ENCODE measurements at regions not wholly inside any gene's neighbourhood (a gene's known extent, or its start where the extent isn't known, plus 50 kb on each side); places are given as distances from the start of the nearest gene placed in this dataset.
"Not testable (repeated sequence)": the region's sequence is repeated elsewhere in the genome, so short reads cannot be mapped to it uniquely, and the experiment has no call there.

DNA sequence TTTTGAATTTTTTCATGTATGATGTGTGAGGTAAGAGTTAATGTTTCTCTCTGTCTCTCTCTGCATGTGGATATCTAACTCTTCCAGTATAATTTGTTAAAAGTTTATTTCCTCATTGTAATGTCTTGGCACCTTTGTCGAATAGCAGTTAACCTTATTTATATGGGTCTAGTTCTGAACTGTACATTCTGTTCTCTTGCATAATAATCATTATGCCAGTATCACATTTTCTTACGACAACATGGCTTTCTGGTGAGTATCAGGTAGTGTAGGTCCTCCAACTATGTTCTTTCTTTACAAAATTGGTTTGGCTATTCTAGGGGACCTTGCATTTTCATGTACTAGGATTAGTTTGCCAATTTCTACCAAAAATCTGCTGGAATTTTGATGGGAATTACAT, 337.0 kb upstream of the FZD8 start:
- no peak overlapping the region for H3K4me3 ChIP-seq (ENCODE audit: low read length)
- no peak for TF ChIP-seq EZH2phosphoT487 (IDR thresholded peaks at IDR 0.05; ENCODE audit: low read length)
- TF ChIP-seq, protein P1, sequence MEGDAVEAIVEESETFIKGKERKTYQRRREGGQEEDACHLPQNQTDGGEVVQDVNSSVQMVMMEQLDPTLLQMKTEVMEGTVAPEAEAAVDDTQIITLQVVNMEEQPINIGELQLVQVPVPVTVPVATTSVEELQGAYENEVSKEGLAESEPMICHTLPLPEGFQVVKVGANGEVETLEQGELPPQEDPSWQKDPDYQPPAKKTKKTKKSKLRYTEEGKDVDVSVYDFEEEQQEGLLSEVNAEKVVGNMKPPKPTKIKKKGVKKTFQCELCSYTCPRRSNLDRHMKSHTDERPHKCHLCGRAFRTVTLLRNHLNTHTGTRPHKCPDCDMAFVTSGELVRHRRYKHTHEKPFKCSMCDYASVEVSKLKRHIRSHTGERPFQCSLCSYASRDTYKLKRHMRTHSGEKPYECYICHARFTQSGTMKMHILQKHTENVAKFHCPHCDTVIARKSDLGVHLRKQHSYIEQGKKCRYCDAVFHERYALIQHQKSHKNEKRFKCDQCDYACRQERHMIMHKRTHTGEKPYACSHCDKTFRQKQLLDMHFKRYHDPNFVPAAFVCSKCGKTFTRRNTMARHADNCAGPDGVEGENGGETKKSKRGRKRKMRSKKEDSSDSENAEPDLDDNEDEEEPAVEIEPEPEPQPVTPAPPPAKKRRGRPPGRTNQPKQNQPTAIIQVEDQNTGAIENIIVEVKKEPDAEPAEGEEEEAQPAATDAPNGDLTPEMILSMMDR (IDR thresholded peaks at IDR 0.05; ENCODE audit: low read length): no peak
- no peak for TF ChIP-seq EZH2 (optimal IDR thresholded peaks at IDR 0.05; ENCODE audit: low read depth, low read length)
- H3K9me2 ChIP-seq (replicated peaks; ENCODE audit: insufficient read depth, low read length): no peaks in the 10 kb centered on the region
- DNase-seq: no peak
- no peaks in the 10 kb centered on the region for H3K9me3 ChIP-seq (replicated peaks; ENCODE audit: insufficient read depth, low read length)
- no peak overlapping the region for H3K9ac ChIP-seq (ENCODE audit: low read length)
- no peaks in the 10 kb centered on the region for H3K79me2 ChIP-seq (ENCODE audit: low read length)
- H2AFZ ChIP-seq (ENCODE audit: low read length): no peak overlapping the region
- no peaks in the 10 kb centered on the region for H4K20me1 ChIP-seq (ENCODE audit: insufficient read depth, low read length)
- no peak overlapping the region for H3K27ac ChIP-seq (ENCODE audit: low read length)
- no peak overlapping the region for H3K4me2 ChIP-seq (ENCODE audit: low read depth, low read length)
- no peaks in the 10 kb centered on the region for H3F3A ChIP-seq (ENCODE audit: insufficient read depth, low read length)
- H3K27me3 ChIP-seq (replicated peaks; ENCODE audit: insufficient read depth, low read length): no peaks in the 10 kb centered on the region
- H3K4me1 ChIP-seq (ENCODE audit: low read length): no peaks in the 10 kb centered on the region
- H3K36me3 ChIP-seq (replicated peaks; ENCODE audit: insufficient read depth, low read length): no peaks in the 10 kb centered on the region

DNA sequence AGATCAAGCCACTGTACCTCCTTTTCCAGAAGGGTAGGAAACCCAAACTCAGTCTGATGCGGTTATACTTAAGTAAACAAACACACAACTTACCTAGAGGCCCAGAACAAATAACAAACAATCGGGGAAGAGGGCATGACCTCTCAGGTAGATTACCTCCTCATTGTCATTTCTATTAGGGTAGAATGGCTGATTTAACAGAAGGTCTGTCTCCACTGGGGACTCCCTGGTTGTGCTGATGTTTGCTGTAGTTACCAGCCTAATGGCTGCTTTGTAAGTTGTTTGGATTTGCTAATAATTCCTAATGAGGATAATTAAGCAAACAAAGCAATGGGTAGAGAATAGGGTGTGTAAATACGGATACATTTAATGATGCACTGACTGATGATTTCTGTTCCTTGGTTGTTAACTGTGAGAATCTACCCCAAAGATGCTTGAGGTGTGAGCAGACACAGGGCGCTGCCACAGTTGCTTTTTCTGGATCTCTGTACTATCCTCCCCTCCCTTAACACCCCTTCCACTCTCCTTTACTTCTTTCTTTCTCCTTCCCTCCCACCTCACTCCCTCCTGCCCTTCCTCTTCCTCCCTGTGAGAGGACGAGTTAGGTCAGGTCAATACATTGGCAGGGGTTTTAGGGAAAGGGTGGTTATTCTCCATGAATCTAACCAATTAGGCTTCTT, 332.0 kb upstream of the FZD8 start:
- not testable (repeated sequence) for H3K27me3 ChIP-seq (replicated peaks; ENCODE audit: insufficient read depth, low read length); H2AFZ ChIP-seq (ENCODE audit: low read length); H3K9ac ChIP-seq (ENCODE audit: low read length); H3F3A ChIP-seq (ENCODE audit: insufficient read depth, low read length); H3K4me1 ChIP-seq (ENCODE audit: low read length); H3K4me2 ChIP-seq (ENCODE audit: low read depth, low read length); H3K36me3 ChIP-seq (replicated peaks; ENCODE audit: insufficient read depth, low read length); H3K9me2 ChIP-seq (replicated peaks; ENCODE audit: insufficient read depth, low read length); H4K20me1 ChIP-seq (ENCODE audit: insufficient read depth, low read length); DNase-seq; H3K4me3 ChIP-seq (ENCODE audit: low read length); H3K27ac ChIP-seq (ENCODE audit: low read length); H3K9me3 ChIP-seq (replicated peaks; ENCODE audit: insufficient read depth, low read length); H3K79me2 ChIP-seq (ENCODE audit: low read length)

- H3K27me3 ChIP-seq (replicated peaks; ENCODE audit: insufficient read depth, low read length): no peaks in the 10 kb centered on the region
- no peaks in the 10 kb centered on the region for H3K79me2 ChIP-seq (ENCODE audit: low read length)
- H3K4me3 ChIP-seq (ENCODE audit: low read length): no peak overlapping the region
- DNase-seq: no peak
- H2AFZ ChIP-seq (ENCODE audit: low read length): no peak overlapping the region
- H3K4me1 ChIP-seq (ENCODE audit: low read length): no peaks in the 10 kb centered on the region
- no peak for TF ChIP-seq EZH2 (optimal IDR thresholded peaks at IDR 0.05; ENCODE audit: low read depth, low read length)
- TF ChIP-seq, protein P1 (IDR thresholded peaks at IDR 0.05; ENCODE audit: low read length): no peak
- TF ChIP-seq EZH2phosphoT487 (IDR thresholded peaks at IDR 0.05; ENCODE audit: low read length): no peak
- no peaks in the 10 kb centered on the region for H3K36me3 ChIP-seq (replicated peaks; ENCODE audit: insufficient read depth, low read length)
- no peak overlapping the region for H3K4me2 ChIP-seq (ENCODE audit: low read depth, low read length)
- no peaks in the 10 kb centered on the region for H3F3A ChIP-seq (ENCODE audit: insufficient read depth, low read length)
- no peak overlapping the region for H3K27ac ChIP-seq (ENCODE audit: low read length)
- H4K20me1 ChIP-seq (ENCODE audit: insufficient read depth, low read length): no peaks in the 10 kb centered on the region
- no peaks in the 10 kb centered on the region for H3K9me3 ChIP-seq (replicated peaks; ENCODE audit: insufficient read depth, low read length)
- no peak overlapping the region for H3K9ac ChIP-seq (ENCODE audit: low read length)
- H3K9me2 ChIP-seq (replicated peaks; ENCODE audit: insufficient read depth, low read length): no peaks in the 10 kb centered on the region
Measured at GRCh38 chr10:35972275-35972674, 330.2 kb upstream of the FZD8 start.

GRCh38 chr10:35971397-35971796, 329.3 kb upstream of the FZD8 start:
- H3K36me3 ChIP-seq (replicated peaks; ENCODE audit: insufficient read depth, low read length): no peaks in the 10 kb centered on the region
- no peaks in the 10 kb centered on the region for H3K79me2 ChIP-seq (ENCODE audit: low read length)
- DNase-seq: no peak
- no peaks in the 10 kb centered on the region for H3K4me1 ChIP-seq (ENCODE audit: low read length)
- TF ChIP-seq EZH2phosphoT487 (IDR thresholded peaks at IDR 0.05; ENCODE audit: low read length) (no peak), EZH2 (optimal IDR thresholded peaks at IDR 0.05; ENCODE audit: low read depth, low read length) (no peak)
- TF ChIP-seq, protein P1 (IDR thresholded peaks at IDR 0.05; ENCODE audit: low read length): no peak
- H3F3A ChIP-seq (ENCODE audit: insufficient read depth, low read length): no peaks in the 10 kb centered on the region
- no peaks in the 10 kb centered on the region for H4K20me1 ChIP-seq (ENCODE audit: insufficient read depth, low read length)
- H2AFZ ChIP-seq (ENCODE audit: low read length): no peak overlapping the region
- H3K9me3 ChIP-seq (replicated peaks; ENCODE audit: insufficient read depth, low read length): no peaks in the 10 kb centered on the region
- H3K27ac ChIP-seq (ENCODE audit: low read length): no peak overlapping the region
- no peak overlapping the region for H3K4me3 ChIP-seq (ENCODE audit: low read length)
- H3K27me3 ChIP-seq (replicated peaks; ENCODE audit: insufficient read depth, low read length): no peaks in the 10 kb centered on the region
- H3K9me2 ChIP-seq (replicated peaks; ENCODE audit: insufficient read depth, low read length): no peaks in the 10 kb centered on the region
- H3K4me2 ChIP-seq (ENCODE audit: low read depth, low read length): no peak overlapping the region
- H3K9ac ChIP-seq (ENCODE audit: low read length): no peak overlapping the region

Measured in MM.1S (cell line).